Activated CD8-positive, alpha-beta T cell treated with anti-CD3 and anti-CD28 coated beads, Interleukin-2, amount 10 ng/mL, durations not matched to agents 7 days and 5 days (primary cell): ENCODE measurements at regions not wholly inside any gene's neighbourhood (a gene's known extent, or its start where the extent isn't known, plus 50 kb on each side); places are given as distances from the start of the nearest gene placed in this dataset.

Source experiments
- ATAC-seq: fragments of 150-1000 bp; cut with Tn5 transposase; one replicate; pipeline ENCODE4 v1.10.0; 2021; ENCODE audit warnings: moderate library complexity
- CTCF ChIA-PET: fragments of 350-600 bp; sonication (Branson Sonifier 250); formaldehyde crosslinking; loops from one replicate; lab custom pipeline; 2021; ENCODE audit warnings: antibody characterized with exemption; lab: Charles Lee
- POLR2A ChIA-PET: fragments of 350-600 bp; sonication (Branson Sonifier 250); formaldehyde crosslinking; loops from one replicate; lab custom pipeline; 2021; ENCODE audit warnings: antibody characterized with exemption; lab: Charles Lee
- DNase-seq: peaks from one replicate; pipeline ENCODE4 v3.0.0-alpha.2; 2020
- H3K27ac Mint-ChIP-seq: one replicate; pipeline ENCODE4 v1.8.0; 2021; ENCODE audit warnings: mild to moderate bottlenecking, mixed read lengths
- H3K27me3 Mint-ChIP-seq: one replicate; pipeline ENCODE4 v1.8.0; 2021; ENCODE audit warnings: low read depth, mixed read lengths
- H3K36me3 Mint-ChIP-seq: one replicate; pipeline ENCODE4 v1.8.0; 2021; ENCODE audit warnings: low read depth, mixed read lengths
- H3K4me1 Mint-ChIP-seq: one replicate; pipeline ENCODE4 v1.8.0; 2021; ENCODE audit warnings: low read depth, mixed read lengths
- H3K4me3 Mint-ChIP-seq: one replicate; pipeline ENCODE4 v1.8.0; 2021; ENCODE audit warnings: mild to moderate bottlenecking, mixed read lengths
- H3K9me3 Mint-ChIP-seq: one replicate; pipeline ENCODE4 v1.8.0; 2022; ENCODE audit warnings: mixed read lengths; ENCODE audit not compliant: insufficient read depth

GRCh38 chr14:62247266-62247665 is 485.0 kb downstream of the SNAPC1 start:
- ChIA-PET POLR2A (no interaction called here), CTCF (no interaction called here)
- Mint-ChIP-seq H3K36me3 (no peaks in the 10 kb centered on the region), H3K9me3 (no peaks in the 10 kb centered on the region), H3K27me3 (no peaks in the 10 kb centered on the region), H3K4me3 (no peak overlapping the region), H3K27ac (no peak overlapping the region), H3K4me1 (no peaks in the 10 kb centered on the region)
- DNase-seq (no peak), ATAC-seq (no peak)

- Mint-ChIP-seq H3K4me1 (no peaks in the 10 kb centered on the region), H3K36me3 (no peaks in the 10 kb centered on the region), H3K4me3 (no peak overlapping the region), H3K9me3 (no peaks in the 10 kb centered on the region), H3K27ac (no peak overlapping the region), H3K27me3 (no peaks in the 10 kb centered on the region)
- CTCF ChIA-PET, result interaction anchor here (0.6 kb wide), 1 partner anchor 105 kb away, joined by 3 read pairs; no protein-coding TSS in a partner anchor
- DNase-seq, result no peak
- no peak for ATAC-seq
- POLR2A ChIA-PET, result no interaction called here
These were observed 489.0 kb downstream of the SNAPC1 start for GRCh38 chr14:62251237-62251636.

GRCh38 chr14:62253171-62253570 is 491.0 kb downstream of the SNAPC1 start:
- H3K27me3 Mint-ChIP-seq, result no peaks in the 10 kb centered on the region
- ATAC-seq, result no peak
- POLR2A ChIA-PET, result no interaction called here
- H3K4me3 Mint-ChIP-seq, result no peak overlapping the region
- H3K36me3 Mint-ChIP-seq, result no peaks in the 10 kb centered on the region
- CTCF ChIA-PET, result no interaction called here
- no peaks in the 10 kb centered on the region for H3K9me3 Mint-ChIP-seq
- no peak for DNase-seq
- H3K4me1 Mint-ChIP-seq, result no peaks in the 10 kb centered on the region
- no peak overlapping the region for H3K27ac Mint-ChIP-seq

- no peaks in the 10 kb centered on the region for H3K36me3 Mint-ChIP-seq
- H3K27me3 Mint-ChIP-seq, result no peaks in the 10 kb centered on the region
- no peak overlapping the region for H3K4me3 Mint-ChIP-seq
- DNase-seq, result no peak
- H3K27ac Mint-ChIP-seq, result no peak overlapping the region
- ATAC-seq, result no peak
- H3K4me1 Mint-ChIP-seq, result no peaks in the 10 kb centered on the region
- no peaks in the 10 kb centered on the region for H3K9me3 Mint-ChIP-seq
- POLR2A ChIA-PET, result no interaction called here
- CTCF ChIA-PET, result no interaction called here
These were observed 491.7 kb downstream of the SNAPC1 start for GRCh38 chr14:62253911-62254310.

GRCh38 chr14:62269204-62269603 is 507.0 kb downstream of the SNAPC1 start:
- ATAC-seq (no peak), DNase-seq (no peak)

GRCh38 chr14:62270236-62270635 is 508.0 kb downstream of the SNAPC1 start:
- Mint-ChIP-seq H3K4me1 (no peaks in the 10 kb centered on the region), H3K4me3 (no peak overlapping the region), H3K27me3 (no peaks in the 10 kb centered on the region), H3K9me3 (no peaks in the 10 kb centered on the region), H3K27ac (no peak overlapping the region), H3K36me3 (no peaks in the 10 kb centered on the region)
- CTCF ChIA-PET, result no interaction called here
- DNase-seq (no peak), ATAC-seq (no peak)
- POLR2A ChIA-PET, result no interaction called here

More at GRCh38 chr14:62269204-62269603, 507.0 kb downstream of the SNAPC1 start:
- ChIA-PET CTCF (no interaction called here), POLR2A (no interaction called here)
- no peaks in the 10 kb centered on the region for H3K36me3 Mint-ChIP-seq
- H3K9me3 Mint-ChIP-seq, result no peaks in the 10 kb centered on the region
- no peaks in the 10 kb centered on the region for H3K27me3 Mint-ChIP-seq
- no peaks in the 10 kb centered on the region for H3K4me1 Mint-ChIP-seq
- no peak overlapping the region for H3K27ac Mint-ChIP-seq
- H3K4me3 Mint-ChIP-seq, result no peak overlapping the region

- H3K9me3 Mint-ChIP-seq, result no peaks in the 10 kb centered on the region
- ATAC-seq, result no peak
- no peaks in the 10 kb centered on the region for H3K36me3 Mint-ChIP-seq
- ChIA-PET CTCF (no interaction called here), POLR2A (no interaction called here)
- no peak for DNase-seq
- H3K27me3 Mint-ChIP-seq, result no peaks in the 10 kb centered on the region
- no peak overlapping the region for H3K4me3 Mint-ChIP-seq
- no peak overlapping the region for H3K27ac Mint-ChIP-seq
- no peaks in the 10 kb centered on the region for H3K4me1 Mint-ChIP-seq
These were observed 518.1 kb downstream of the SNAPC1 start for GRCh38 chr14:62280366-62280765.

- no peaks in the 10 kb centered on the region for H3K36me3 Mint-ChIP-seq
- POLR2A ChIA-PET, result no interaction called here
- DNase-seq, result no peak
These were observed 521.6 kb downstream of the SNAPC1 start for GRCh38 chr14:62283837-62284236.

GRCh38 chr14:62289471-62289870 is 527.3 kb downstream of the SNAPC1 start:
- no peaks in the 10 kb centered on the region for H3K4me1 Mint-ChIP-seq
- no peak for ATAC-seq
- H3K27me3 Mint-ChIP-seq, result no peaks in the 10 kb centered on the region
- DNase-seq, result no peak
- no peaks in the 10 kb centered on the region for H3K9me3 Mint-ChIP-seq
- POLR2A ChIA-PET, result no interaction called here
- no peaks in the 10 kb centered on the region for H3K36me3 Mint-ChIP-seq
- no peak overlapping the region for H3K4me3 Mint-ChIP-seq
- CTCF ChIA-PET, result no interaction called here
- no peak overlapping the region for H3K27ac Mint-ChIP-seq

More at GRCh38 chr14:62283837-62284236, 521.6 kb downstream of the SNAPC1 start:
- no peak for ATAC-seq
- Mint-ChIP-seq H3K9me3 (no peaks in the 10 kb centered on the region), H3K4me3 (no peak overlapping the region), H3K27ac (no peak overlapping the region), H3K4me1 (no peaks in the 10 kb centered on the region), H3K27me3 (no peaks in the 10 kb centered on the region)
- CTCF ChIA-PET, result no interaction called here

- Mint-ChIP-seq H3K4me3 (no peak overlapping the region), H3K27ac (no peak overlapping the region), H3K27me3 (no peaks in the 10 kb centered on the region), H3K9me3 (no peaks in the 10 kb centered on the region), H3K4me1 (no peaks in the 10 kb centered on the region), H3K36me3 (no peaks in the 10 kb centered on the region)
- ChIA-PET POLR2A (no interaction called here), CTCF (no interaction called here)
- DNase-seq (no peak), ATAC-seq (no peak)
These were observed 538.9 kb downstream of the SNAPC1 start for GRCh38 chr14:62301080-62301479.

- H3K9me3 Mint-ChIP-seq, result no peaks in the 10 kb centered on the region
- ATAC-seq, result no peak
- ChIA-PET POLR2A (no interaction called here), CTCF (no interaction called here)
- DNase-seq, result no peak
- no peaks in the 10 kb centered on the region for H3K36me3 Mint-ChIP-seq
- no peaks in the 10 kb centered on the region for H3K4me1 Mint-ChIP-seq
- H3K27me3 Mint-ChIP-seq, result no peaks in the 10 kb centered on the region
- H3K4me3 Mint-ChIP-seq, result no peak overlapping the region
- no peak overlapping the region for H3K27ac Mint-ChIP-seq
These were observed 539.7 kb downstream of the SNAPC1 start for GRCh38 chr14:62301911-62302310.

- no peaks in the 10 kb centered on the region for H3K9me3 Mint-ChIP-seq
- ATAC-seq, result no peak
- no peak overlapping the region for H3K27ac Mint-ChIP-seq
- H3K36me3 Mint-ChIP-seq, result no peaks in the 10 kb centered on the region
- H3K4me1 Mint-ChIP-seq, result no peaks in the 10 kb centered on the region
- POLR2A ChIA-PET, result no interaction called here
- DNase-seq, result no peak
- H3K27me3 Mint-ChIP-seq, result no peaks in the 10 kb centered on the region
- CTCF ChIA-PET, result no interaction called here
- no peak overlapping the region for H3K4me3 Mint-ChIP-seq
These were observed 541.2 kb downstream of the SNAPC1 start for GRCh38 chr14:62303437-62303836.

GRCh38 chr14:62304257-62304656 is 542.0 kb downstream of the SNAPC1 start:
- no peak overlapping the region for H3K4me3 Mint-ChIP-seq
- DNase-seq (no peak), ATAC-seq (no peak)
- no peaks in the 10 kb centered on the region for H3K36me3 Mint-ChIP-seq
- ChIA-PET POLR2A (no interaction called here), CTCF (no interaction called here)
- H3K9me3 Mint-ChIP-seq, result no peaks in the 10 kb centered on the region
- H3K27me3 Mint-ChIP-seq, result no peaks in the 10 kb centered on the region
- H3K27ac Mint-ChIP-seq, result no peak overlapping the region
- no peaks in the 10 kb centered on the region for H3K4me1 Mint-ChIP-seq
